ENCODE measurements at regions not wholly inside any gene's neighbourhood (a gene's known extent, or its start where the extent isn't known, plus 50 kb on each side); places are given as distances from the start of the nearest gene placed in this dataset.

DNA sequence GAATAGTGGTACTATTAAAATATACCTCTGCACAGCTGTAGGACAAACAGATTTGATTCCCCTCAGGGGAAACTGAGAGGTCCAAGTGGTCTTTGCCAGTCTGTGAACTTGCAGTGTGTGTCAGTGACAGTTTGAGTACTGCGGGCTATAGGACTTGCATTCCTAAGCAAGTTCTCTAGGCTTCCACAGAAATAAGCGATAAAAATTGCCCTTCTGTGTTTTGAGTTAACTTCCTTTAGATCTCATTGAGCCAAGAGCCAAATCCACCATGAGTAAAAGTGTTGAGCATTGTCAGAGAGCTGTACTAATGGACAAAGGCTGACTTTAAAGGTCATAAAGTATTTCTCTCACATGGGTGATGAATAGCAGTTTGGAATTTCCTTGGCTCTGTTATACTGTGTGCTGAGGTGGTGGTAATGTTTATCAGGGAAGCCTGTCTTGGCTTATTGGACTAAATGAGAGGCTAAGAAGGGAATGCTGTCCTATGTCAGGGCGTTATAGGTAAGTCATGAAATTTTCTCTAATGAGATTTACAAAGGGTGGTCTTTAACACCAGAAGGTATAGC, 122.6 kb upstream of the MAP3K7 start:
- no peak overlapping the region for H3K4me3 ChIP-seq (ENCODE audit: low read depth, low read length)
- DNase-seq (ENCODE audit: low read depth) = no peak
- TF ChIP-seq, protein P1, sequence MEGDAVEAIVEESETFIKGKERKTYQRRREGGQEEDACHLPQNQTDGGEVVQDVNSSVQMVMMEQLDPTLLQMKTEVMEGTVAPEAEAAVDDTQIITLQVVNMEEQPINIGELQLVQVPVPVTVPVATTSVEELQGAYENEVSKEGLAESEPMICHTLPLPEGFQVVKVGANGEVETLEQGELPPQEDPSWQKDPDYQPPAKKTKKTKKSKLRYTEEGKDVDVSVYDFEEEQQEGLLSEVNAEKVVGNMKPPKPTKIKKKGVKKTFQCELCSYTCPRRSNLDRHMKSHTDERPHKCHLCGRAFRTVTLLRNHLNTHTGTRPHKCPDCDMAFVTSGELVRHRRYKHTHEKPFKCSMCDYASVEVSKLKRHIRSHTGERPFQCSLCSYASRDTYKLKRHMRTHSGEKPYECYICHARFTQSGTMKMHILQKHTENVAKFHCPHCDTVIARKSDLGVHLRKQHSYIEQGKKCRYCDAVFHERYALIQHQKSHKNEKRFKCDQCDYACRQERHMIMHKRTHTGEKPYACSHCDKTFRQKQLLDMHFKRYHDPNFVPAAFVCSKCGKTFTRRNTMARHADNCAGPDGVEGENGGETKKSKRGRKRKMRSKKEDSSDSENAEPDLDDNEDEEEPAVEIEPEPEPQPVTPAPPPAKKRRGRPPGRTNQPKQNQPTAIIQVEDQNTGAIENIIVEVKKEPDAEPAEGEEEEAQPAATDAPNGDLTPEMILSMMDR (IDR thresholded peaks at IDR 0.05; ENCODE audit: low read depth, low read length, missing control alignments) = no peak

DNA sequence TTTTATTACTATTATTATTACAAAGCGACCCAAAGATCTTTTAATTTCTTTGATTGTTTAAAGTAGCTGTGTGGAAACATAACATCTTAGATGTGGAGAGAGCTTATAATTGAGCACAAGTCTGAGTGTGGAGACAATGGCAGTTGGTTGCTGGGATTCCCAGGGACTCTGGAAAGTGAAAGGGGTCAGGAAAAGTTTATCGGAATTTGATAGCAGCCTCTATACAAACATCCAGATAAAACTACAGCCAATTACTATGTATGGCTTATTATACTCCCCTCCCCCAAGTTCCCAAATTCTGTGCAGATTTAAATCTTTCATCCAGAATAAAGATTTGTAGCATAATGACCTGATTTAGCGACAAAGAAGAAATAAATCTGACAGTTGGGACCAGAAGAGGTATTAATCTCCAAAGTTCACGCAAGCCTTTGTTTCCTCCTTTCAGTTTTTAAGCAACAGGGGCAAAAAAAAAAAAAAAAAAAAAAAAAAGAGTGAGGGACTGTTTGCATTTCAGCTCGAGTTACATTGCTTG, 121.4 kb upstream of the MAP3K7 start:
- TF ChIP-seq, protein P1 (IDR thresholded peaks at IDR 0.05; ENCODE audit: low read depth, low read length, missing control alignments) = no peak
- H3K4me3 ChIP-seq (ENCODE audit: low read depth, low read length) = no peak overlapping the region
- no peak for DNase-seq (ENCODE audit: low read depth)

- no peak for DNase-seq (ENCODE audit: low read depth)
- TF ChIP-seq, protein P1 (IDR thresholded peaks at IDR 0.05; ENCODE audit: low read depth, low read length, missing control alignments) = no peak
- no peak overlapping the region for H3K4me3 ChIP-seq (ENCODE audit: low read depth, low read length)
These were observed 120.4 kb upstream of the MAP3K7 start for GRCh38 chr6:90707246-90707645.

DNA sequence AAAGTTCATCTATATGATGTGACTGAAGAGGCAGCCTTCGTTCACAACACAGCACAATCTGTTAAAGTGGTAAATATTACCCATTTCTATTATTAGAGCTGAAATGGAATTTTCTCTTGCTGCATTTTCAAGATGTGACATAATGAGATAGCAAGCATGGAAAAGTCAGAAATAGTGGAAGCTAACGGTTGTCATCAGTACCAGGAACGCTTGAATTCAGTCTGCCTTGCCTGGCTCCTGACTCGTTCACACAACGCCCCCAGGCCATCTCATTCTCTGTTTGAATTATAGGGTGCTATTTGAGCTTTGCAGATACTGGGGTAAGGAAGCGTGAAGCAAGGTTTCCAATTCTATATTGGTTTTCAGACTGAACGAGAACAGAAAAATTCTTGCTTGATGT, 116.5 kb upstream of the MAP3K7 start:
- no peak for DNase-seq (ENCODE audit: low read depth)
- H3K4me3 ChIP-seq (ENCODE audit: low read depth, low read length) = no peak overlapping the region
- TF ChIP-seq, protein P1 (IDR thresholded peaks at IDR 0.05; ENCODE audit: low read depth, low read length, missing control alignments) = no peak

- TF ChIP-seq, protein P1 (IDR thresholded peaks at IDR 0.05; ENCODE audit: low read depth, low read length, missing control alignments) = no peak
- H3K4me3 ChIP-seq (ENCODE audit: low read depth, low read length) = no peak overlapping the region
- DNase-seq (ENCODE audit: low read depth) = no peak
These were observed 115.1 kb upstream of the MAP3K7 start for GRCh38 chr6:90701926-90702325.

DNA sequence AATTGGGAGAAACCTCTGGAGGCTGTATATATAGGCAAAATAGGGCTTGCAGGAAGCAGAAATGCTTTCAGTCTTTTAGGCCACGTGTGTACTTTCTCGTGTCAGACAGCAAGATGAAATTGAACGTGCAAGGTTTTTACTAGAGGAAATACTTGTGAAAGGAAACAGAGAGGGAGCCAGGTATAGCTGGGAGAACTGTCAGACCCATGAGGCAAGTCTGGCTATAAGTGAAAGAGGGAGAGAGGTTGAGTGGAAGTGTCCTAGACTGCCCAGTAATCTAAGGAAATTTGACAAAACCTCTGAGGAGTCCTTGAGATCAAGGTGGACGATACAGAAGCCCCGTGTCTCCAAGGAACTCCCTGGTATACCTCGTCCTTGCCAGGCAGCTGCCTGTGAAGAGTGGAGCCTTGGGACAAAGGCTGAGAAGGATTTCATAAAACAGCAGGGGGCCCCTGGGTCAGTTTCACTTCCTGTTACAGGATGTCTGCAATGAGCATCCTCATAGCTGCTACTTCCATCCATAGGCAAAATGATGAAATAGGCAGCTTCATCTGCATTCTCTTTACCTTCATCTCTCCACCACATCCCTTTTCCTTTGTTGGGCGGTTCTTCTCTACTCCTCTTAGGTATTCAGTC, 114.4 kb upstream of the MAP3K7 start:
- TF ChIP-seq, protein P1 (IDR thresholded peaks at IDR 0.05; ENCODE audit: low read depth, low read length, missing control alignments) = no peak
- H3K4me3 ChIP-seq (ENCODE audit: low read depth, low read length) = no peak overlapping the region
- no peak for DNase-seq (ENCODE audit: low read depth)

DNA sequence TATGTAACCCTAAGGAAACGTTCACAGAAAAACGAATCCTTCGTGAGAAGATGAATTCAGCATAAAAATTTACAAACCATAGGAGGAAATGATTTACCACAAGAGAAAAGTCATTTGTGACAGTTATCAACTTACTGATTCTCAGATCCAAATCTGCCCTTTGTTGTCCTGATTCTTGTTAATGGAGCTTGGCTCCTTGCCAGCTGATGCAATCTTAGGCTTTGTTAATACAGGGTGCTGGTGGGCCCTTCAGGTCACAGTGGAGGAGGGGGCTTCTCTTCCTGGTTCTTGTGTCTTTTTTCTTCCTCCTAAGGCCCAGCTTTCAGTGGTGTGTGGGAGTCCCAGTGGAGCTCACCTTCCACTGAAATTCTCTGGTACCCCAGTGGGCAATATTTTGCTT, 108.4 kb upstream of the MAP3K7 start:
- H3K4me3 ChIP-seq (ENCODE audit: low read depth, low read length) = no peak overlapping the region
- DNase-seq (ENCODE audit: low read depth) = no peak
- TF ChIP-seq, protein P1 (IDR thresholded peaks at IDR 0.05; ENCODE audit: low read depth, low read length, missing control alignments) = no peak
